Omental fat pad (tissue), 3 donors: ENCODE measurements at regions not wholly inside any gene's neighbourhood (a gene's known extent, or its start where the extent isn't known, plus 50 kb on each side); places are given as distances from the start of the nearest gene placed in this dataset.

Source experiments
- ATAC-seq: fragments of 150-250 bp; one replicate; pipeline ENCODE4 v1.9.1; 2016; ENCODE audit warnings: mild to moderate bottlenecking, moderate library complexity; ENCODE audit not compliant: low FRiP score
- DNase-seq: peaks from one replicate; pipeline ENCODE4 v3.0.0-alpha.2; 2019; ENCODE audit warnings: low spot score
- CTCF ChIP-seq, 3 donors: fragments of 450-650 bp; IDR thresholded peaks; one replicate each; pipeline ENCODE4 v1.5.1; 2016 to 2017; ENCODE audit warnings: antibody characterized with exemption in 3 of 3, mild to moderate bottlenecking in 3 of 3, moderate library complexity in 2 of 3

DNA sequence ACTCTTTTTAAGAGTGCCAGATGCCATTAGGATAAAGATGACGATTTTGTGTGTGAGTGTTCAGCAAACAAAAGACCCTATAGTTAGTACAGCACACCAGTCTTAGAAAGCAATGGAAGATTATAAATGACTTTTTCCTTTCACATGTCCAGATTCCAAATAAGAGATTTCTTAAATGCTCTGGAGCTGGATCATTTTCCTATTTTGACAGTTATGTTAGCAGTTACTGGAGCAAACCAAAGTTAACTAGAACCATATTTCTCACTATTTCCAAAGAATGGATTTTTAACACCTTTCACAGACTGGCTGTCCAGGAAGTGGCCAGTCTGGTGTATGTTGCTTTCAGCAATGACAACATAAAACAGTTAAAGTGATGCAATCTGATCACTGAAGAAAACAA is 905.8 kb upstream of the ADGRL2 start:
- DNase-seq: no peak
- ATAC-seq: no peak
- no peak for TF ChIP-seq CTCF (IDR thresholded peaks at IDR 0.05)

DNA sequence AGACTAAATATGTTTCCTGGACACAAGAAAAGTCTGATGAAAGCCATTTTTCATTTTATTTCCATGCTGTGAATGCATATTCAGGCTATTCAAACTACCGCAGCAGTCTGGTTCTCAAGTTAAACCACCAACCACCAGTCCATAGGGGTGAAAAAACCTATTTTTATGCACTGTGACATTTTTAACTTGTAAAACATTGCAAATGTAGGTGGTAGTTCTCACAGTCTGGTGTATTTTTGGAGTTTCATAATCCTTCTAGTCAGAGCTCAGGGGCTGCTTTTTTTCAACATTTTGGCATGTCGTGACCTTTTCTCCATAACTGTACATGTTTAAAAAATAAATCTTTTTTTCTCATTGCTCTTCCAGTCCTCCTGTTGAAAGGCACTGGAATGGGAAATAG is 907.6 kb upstream of the ADGRL2 start:
- no peak for DNase-seq
- no peak for TF ChIP-seq CTCF (IDR thresholded peaks at IDR 0.05)
- ATAC-seq: peak; percentile 67

DNA sequence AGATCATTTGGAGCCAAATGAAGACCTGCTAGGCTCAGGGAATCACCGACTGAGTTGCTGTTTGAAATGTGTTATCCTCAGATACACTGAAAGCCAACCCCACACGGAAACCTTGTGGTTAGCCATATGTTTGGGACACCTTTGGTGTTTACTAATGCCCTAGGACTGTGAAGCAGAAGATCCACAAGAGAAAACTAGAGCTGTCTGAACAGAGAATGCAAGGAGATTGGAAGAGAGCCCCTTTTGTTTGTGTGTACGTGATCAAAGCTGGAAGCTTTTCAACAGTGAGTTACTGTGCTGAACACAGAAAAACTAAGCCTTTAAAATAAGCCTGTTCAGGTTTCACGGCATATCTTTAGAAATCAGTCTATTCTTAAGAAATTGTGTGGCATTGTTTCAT is 908.2 kb upstream of the ADGRL2 start:
- ATAC-seq: peak; percentile 16
- no peak for DNase-seq
- no peak for TF ChIP-seq CTCF (IDR thresholded peaks at IDR 0.05)

DNA sequence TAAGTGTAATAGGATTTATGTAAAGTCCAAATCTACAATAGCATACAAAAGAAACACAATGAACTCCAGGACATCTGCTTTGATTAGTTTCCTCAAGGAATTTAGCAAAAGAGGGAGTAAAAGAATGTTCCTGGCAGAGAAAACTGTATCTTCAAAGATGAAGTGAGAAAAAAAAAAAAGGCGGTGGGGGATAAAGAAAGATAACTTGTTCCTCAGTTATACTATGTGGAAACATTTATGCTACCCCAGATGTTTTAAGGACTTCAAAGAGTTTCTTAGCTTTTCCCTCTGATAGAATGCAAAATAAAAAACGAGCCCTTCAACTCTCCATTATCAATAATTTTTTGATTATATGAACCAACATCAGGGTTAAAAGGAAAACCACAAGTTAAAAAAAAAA is 908.9 kb upstream of the ADGRL2 start:
- no peak for TF ChIP-seq CTCF (IDR thresholded peaks at IDR 0.05)
- ATAC-seq (no peak), DNase-seq (no peak)

DNA sequence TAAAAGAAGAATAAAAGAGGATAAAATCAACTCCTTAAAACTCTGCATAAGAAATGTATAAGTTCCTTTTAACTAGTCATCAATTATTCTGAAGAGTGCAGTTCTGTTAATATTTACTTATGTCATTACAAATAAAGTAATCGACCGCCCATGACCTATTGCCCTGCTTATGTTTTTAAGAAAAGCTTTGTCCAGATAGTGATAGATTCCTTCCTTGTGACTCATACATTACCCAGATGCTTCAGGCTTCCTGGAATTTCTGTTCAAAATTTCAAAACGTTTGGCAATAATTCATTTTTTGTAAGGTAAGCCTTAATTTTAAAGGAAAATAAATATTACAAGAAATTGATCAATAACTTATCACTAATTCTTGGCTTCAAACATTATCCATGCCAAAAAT is 918.2 kb upstream of the ADGRL2 start:
- TF ChIP-seq CTCF (IDR thresholded peaks at IDR 0.05): no peak
- ATAC-seq: peak; percentile 87
- no peak for DNase-seq

DNA sequence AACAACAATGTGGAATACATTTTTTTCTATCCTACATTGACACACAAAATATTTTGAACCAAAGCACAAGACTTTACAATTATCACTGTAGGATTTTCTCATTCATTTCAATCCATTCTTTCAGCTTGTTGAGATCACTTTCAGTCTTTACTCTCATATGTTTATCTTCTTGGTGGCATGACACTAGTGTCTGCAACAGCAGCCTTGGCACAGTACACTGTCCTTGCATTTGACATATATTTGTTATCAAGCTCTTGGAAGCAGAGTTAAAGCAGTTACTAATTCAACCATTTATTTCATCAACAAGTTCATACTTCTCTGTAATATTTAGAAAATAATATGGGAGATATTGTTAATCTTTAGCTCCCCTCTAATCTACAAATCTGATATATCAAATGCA is 922.4 kb upstream of the ADGRL2 start:
- no peak for TF ChIP-seq CTCF (IDR thresholded peaks at IDR 0.05)
- DNase-seq (no peak), ATAC-seq (no peak)

DNA sequence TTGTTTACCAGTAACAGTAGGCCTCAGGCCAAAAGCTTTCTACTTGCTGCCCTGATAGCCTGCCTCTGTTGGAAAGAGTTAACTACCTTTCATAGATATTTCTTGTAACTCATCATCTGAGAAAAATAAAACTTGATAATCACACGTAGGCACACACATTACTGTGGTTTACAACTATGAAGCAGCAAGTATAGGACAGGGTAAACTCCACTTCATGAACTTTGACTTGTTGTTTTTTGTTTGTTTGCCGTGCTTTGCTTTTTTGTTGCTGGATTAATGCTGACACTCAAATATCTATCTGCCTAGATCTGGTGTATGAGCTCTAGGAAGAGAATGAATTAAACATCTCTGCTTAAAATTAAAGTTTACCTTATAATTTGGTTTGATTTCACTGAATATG is 924.7 kb upstream of the ADGRL2 start:
- no peak for TF ChIP-seq CTCF (IDR thresholded peaks at IDR 0.05)
- DNase-seq (no peak), ATAC-seq (no peak)
